ENCODE measurements at regions not wholly inside any gene's neighbourhood (a gene's known extent, or its start where the extent isn't known, plus 50 kb on each side); places are given as distances from the start of the nearest gene placed in this dataset.

DNA sequence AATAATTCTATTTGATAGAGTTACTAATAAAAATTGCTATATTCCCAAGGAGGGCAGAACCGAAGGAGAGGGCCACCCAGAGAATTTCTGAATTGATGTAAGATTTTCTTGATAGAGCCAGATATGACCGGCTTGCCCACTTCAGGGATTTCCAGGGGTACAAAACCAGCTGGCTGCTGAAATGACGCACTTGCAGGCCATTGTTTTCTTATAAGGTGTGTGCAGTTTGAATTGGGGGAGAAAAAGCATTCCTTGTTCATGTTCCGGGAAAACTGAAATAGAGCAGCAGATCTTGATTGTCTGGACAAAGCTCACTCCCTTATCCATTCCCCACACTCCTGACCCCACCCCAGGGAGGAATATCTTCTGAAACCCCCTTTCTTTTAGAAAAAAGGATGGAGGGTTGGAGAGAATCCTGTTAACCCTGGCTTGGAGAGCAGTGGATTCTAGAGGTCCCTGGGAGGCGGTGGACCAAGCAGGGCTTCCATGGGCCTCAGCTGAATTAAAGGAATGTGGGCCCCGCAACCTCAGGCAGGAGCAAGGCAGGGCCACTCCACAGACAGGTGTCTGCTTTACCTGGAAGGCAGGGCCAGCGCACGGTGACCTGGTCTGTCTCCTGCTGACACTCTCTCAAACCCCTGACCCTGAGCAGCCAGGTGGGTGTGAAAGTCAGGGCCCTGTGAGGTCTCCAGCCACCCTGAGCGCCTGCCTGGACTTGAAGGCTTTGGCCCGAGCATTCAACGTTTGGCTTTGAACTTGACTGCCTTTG lies 96.4 kb downstream of the TMEM170B start:
- no peak for DNase-seq

DNA sequence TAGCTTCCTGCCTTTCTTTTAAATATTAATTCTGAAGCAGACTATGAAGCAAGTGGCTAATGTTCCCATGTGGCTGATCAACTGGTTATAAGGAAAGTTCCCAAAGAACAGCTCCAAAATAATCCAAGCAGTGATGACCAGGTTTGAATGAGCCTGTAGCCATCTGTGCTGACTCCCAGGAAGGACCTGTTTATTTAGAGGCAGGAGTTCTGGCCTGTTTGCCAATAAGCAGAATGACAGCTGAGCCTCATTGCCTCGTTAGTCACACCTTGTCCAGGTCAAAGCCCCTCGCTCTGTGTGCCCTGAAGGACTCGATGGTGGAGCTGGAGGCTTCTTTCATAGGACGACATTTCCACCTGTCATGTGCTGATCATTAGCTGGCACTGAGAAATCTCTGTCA lies 97.4 kb downstream of the TMEM170B start:
- DNase-seq = no peak

- no peak for DNase-seq
Measured at GRCh38 chr6:11636121-11636520, 98.6 kb downstream of the TMEM170B start.

DNA sequence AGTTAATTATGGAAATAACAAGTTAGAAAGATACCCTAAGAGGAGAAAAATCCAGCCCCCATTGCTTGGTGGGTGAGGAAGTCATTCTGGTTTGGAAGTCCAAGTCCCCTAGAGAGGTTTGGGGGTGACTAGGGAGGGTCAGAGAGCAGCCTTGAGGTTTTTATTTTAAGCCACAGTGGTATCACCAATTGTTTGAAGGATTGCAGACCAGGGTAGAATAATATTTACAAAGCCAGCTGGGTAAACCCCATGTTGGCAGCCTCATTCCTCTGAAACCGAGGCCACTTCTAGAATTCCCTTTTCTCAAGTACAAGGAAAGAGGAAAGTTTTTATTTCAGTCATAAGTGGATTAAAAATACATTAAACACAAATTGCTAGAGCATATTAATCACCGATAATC lies 99.7 kb downstream of the TMEM170B start:
- DNase-seq = no peak

- no peak for DNase-seq
Measured at GRCh38 chr6:11639376-11640235, 102.1 kb downstream of the TMEM170B start.

GRCh38 chr6:11640486-11640885 lies 102.9 kb downstream of the TMEM170B start:
- no peak for DNase-seq

GRCh38 chr6:11644071-11644470 lies 106.5 kb downstream of the TMEM170B start:
- no peak for DNase-seq

GRCh38 chr6:11644601-11645000 lies 107.1 kb downstream of the TMEM170B start:
- no peak for DNase-seq

DNA sequence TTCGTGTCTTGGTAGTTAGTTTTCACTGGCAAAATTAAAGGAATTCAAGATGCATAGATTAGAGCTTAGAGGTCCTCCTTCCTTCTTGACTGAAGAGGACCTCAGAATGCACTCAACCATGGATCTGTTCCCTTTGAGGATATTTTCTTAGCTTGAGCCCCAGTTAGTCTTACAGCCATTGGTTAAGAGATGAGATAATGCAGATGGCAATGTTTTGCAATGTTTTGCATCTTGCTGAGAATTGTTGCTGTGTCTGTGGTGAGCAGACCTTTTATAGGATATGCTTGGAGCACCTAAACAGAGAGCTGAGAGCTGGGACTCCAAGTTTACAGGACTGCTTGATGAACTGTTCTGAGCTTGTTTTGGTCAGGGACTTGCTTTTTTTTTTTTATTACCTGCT lies 107.5 kb downstream of the TMEM170B start:
- no peak for DNase-seq

- DNase-seq = no peak
Measured at GRCh38 chr6:11648436-11648775, 110.9 kb downstream of the TMEM170B start.

- no peak for DNase-seq
Measured at GRCh38 chr6:11648889-11649288, 111.3 kb downstream of the TMEM170B start.

DNA sequence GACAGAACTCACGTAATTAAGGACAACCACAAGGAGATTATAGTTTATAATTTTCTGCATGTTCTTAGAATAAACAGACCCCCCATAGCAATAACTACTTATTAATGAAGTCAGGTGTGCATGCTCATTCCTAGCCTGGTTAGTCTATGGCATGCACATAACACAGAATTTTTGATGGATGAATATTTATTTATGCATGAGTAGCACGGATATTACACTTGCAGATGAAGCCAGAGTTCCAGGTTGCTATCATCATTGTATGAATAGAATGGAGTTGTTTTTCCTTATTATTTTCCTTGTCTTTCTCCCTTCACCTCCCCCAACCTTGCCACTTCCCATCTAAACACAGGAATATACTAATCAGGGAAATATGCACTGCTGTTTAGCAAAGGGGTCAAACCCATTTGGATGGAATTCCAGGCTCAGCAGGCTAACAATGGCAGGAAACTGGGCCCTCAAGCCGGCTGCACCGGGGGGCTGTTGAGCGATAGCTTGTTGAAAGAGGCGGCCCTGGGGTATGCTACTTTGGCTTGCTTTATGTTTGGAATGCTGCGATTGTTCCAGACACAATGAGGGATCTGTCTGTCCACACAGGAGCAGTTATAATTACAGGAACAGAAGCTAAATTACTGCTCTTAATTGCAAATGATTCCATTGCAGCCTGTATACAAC lies 112.6 kb downstream of the TMEM170B start:
- no peak for DNase-seq

- DNase-seq = no peak
Measured at GRCh38 chr6:11650711-11651110, 113.2 kb downstream of the TMEM170B start.

GRCh38 chr6:11653028-11653583 lies 115.6 kb downstream of the TMEM170B start:
- peak; percentile 19 to 35 for DNase-seq

GRCh38 chr6:11654876-11655275 lies 117.3 kb downstream of the TMEM170B start:
- DNase-seq = no peak

- DNase-seq = no peak
Measured at GRCh38 chr6:11656491-11656890, 118.9 kb downstream of the TMEM170B start.

- DNase-seq = no peak
Measured at GRCh38 chr6:11659757-11660156, 118.8 kb downstream of the ADTRP start.

DNA sequence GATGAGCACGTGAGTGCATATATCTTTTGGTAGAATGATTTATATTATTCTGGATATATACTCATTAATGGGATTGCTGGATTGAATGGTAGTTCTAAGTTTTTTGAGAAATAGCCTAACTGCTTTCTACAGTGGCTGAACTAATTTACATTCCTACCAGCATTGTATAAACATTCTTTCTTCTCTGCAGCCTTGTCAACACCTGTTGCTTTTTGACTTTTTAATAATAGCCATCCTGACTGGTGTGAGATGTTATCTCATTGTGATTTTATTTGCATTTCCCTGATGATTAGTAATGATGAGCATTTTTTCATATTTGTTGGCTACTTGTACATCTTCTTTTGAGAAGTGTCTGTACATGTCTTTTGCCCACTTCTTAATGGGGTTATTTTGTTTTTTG lies 116.3 kb downstream of the ADTRP start:
- DNase-seq = no peak

DNA sequence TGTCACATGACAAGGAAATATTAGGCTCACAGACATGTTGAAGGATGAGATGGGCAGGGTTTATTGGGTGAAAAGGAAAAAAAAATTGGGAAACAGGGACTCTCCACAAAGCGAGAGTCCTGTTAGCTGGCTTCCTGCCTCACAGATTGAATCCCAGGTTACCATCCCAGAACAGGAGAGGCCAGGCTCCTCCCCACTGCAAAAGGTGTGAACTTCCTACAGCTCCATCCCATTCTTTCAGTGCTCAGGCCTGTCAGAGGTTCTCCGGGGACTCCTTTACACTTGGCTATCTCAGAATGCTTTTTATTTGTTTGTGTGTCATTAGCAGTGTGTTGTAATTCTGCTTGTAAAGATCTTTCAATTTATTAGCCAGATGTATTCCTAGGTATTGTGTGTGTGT lies 115.1 kb downstream of the ADTRP start:
- no peak for DNase-seq
